PC-9 (cell line): ENCODE measurements at regions not wholly inside any gene's neighbourhood (a gene's known extent, or its start where the extent isn't known, plus 50 kb on each side); places are given as distances from the start of the nearest gene placed in this dataset.

ENCODE experiments used
- BruUV-seq: library from RNA; stranded (reverse); fragments of 400-500 nt; replicated peaks from 2 replicates; lab custom pipeline; 2021; lab: Mats Ljungman, UMichigan
- CTCF ChIA-PET: fragments of 300-600 bp; sonication (Branson Sonifier 250); formaldehyde crosslinking; loops from one replicate; lab custom pipeline; 2022; ENCODE audit warnings: antibody characterized with exemption; lab: Charles Lee
- POLR2A ChIA-PET: fragments of 300-600 bp; sonication (Branson Sonifier 250); formaldehyde crosslinking; loops from one replicate; lab custom pipeline; 2022; ENCODE audit warnings: antibody characterized with exemption; ENCODE audit not compliant: unreplicated experiment; lab: Charles Lee
- DNase-seq, 2 experiments: peaks; one replicate each; pipeline versions ENCODE4 v3.0.0 to v3.0.0-alpha.2; 2015 to 2022; ENCODE audit warnings: mixed read lengths in 1 of 2
- H2AFZ ChIP-seq: fragments of 200-600 bp; sonication (generic); 2 replicates; pipeline ENCODE4 v1.8.1; 2017; ENCODE audit warnings: antibody characterized with exemption
- H3F3A ChIP-seq: fragments of 200-600 bp; sonication (generic); 2 replicates; pipeline ENCODE4 v1.8.1; 2017; ENCODE audit warnings: antibody characterized with exemption, mild to moderate bottlenecking, low read depth; ENCODE audit not compliant: insufficient read depth
- H3K27ac ChIP-seq: fragments of 200-600 bp; sonication (generic); 2 replicates; pipeline ENCODE4 v1.6.1; 2016; ENCODE audit warnings: mixed run types
- H3K27me3 ChIP-seq: fragments of 200-600 bp; sonication (generic); 2 replicates; pipeline ENCODE4 v1.6.1; 2016; ENCODE audit warnings: low read depth, mixed run types; ENCODE audit not compliant: insufficient read depth
- H3K36me3 ChIP-seq: fragments of 200-600 bp; sonication (generic); 2 replicates; pipeline ENCODE4 v1.6.1; 2016; ENCODE audit warnings: low read depth, mixed run types
- H3K4me1 ChIP-seq: fragments of 200-600 bp; sonication (generic); replicated peaks from 2 replicates; pipeline ENCODE4 v1.6.1; 2016; ENCODE audit warnings: mixed run types; ENCODE audit not compliant: insufficient read depth
- H3K4me2 ChIP-seq: fragments of 200-600 bp; sonication (generic); 2 replicates; pipeline ENCODE4 v1.6.1; 2017; ENCODE audit warnings: mixed run types
- H3K4me3 ChIP-seq: fragments of 200-600 bp; sonication (generic); 2 replicates; pipeline ENCODE4 v1.6.1; 2016; ENCODE audit warnings: mixed run types
- H3K79me2 ChIP-seq: fragments of 200-600 bp; sonication (generic); 2 replicates; pipeline ENCODE4 v1.6.1; 2017; ENCODE audit warnings: low read depth, mixed run types
- H3K9me2 ChIP-seq: fragments of 200-600 bp; sonication (generic); 2 replicates; pipeline ENCODE4 v1.8.1; 2017; ENCODE audit warnings: mild to moderate bottlenecking; ENCODE audit not compliant: insufficient read depth
- H3K9me3 ChIP-seq: fragments of 200-600 bp; sonication (generic); 2 replicates; pipeline ENCODE4 v1.8.1; 2016; ENCODE audit warnings: low read depth; ENCODE audit not compliant: insufficient read depth
- H4K20me1 ChIP-seq: fragments of 200-600 bp; sonication (generic); 2 replicates; pipeline ENCODE4 v1.8.1; 2017; ENCODE audit not compliant: insufficient read depth
- EZH2 ChIP-seq: fragments of 200-600 bp; sonication (generic); IDR thresholded peaks from 2 replicates; pipeline ENCODE4 v1.8.0; 2017; ENCODE audit warnings: antibody characterized with exemption, low read depth
- intact Hi-C: fragments of 100-400 bp; cut with micrococcal nuclease; formaldehyde crosslinking; loops from one replicate; pipeline ENCODE4 v1.10.0; 2022; ENCODE audit not compliant: unreplicated experiment
- TF ChIP-seq, protein P1 (sequence below): fragments of 200-600 bp; sonication (generic); conservative IDR thresholded peaks from 2 replicates; pipeline ENCODE4 v1.6.1; 2017; ENCODE audit warnings: mixed run types, antibody characterized with exemption, mild to moderate bottlenecking, moderate library complexity

DNA sequence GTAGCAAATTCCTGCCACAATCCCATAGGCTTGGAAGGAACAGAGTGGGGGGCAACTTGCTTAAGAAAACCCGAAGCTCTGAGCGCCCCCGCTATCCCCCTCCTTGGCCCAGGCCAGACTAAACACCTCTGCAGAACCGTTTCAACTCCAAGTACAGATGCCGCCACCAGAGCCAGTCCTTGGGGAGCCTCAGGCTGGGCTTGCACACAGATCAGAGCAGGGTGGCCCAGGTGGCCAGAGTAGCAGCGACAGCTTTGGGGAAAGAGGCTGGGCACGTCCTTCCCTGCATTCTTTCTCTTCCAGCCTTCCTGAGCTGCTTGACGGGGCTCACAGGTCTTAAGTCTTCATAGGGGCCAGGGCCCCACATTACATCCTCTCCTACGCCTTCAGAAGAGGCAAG is 181.6 kb upstream of the ZC3H12A start:
- no peaks in the 10 kb centered on the region for H4K20me1 ChIP-seq
- H3K36me3 ChIP-seq: no peaks in the 10 kb centered on the region
- no peaks in the 10 kb centered on the region for H3F3A ChIP-seq
- H3K4me3 ChIP-seq: no peak overlapping the region
- no peaks in the 10 kb centered on the region for H3K4me1 ChIP-seq
- H3K79me2 ChIP-seq: no peaks in the 10 kb centered on the region
- no peak for DNase-seq
- POLR2A ChIA-PET: no interaction called here
- H3K27me3 ChIP-seq: peaks cover 100% of the 10 kb centered on the region
- intact Hi-C loops: no loop called here
- no peak overlapping the region for H3K27ac ChIP-seq
- H2AFZ ChIP-seq: no peak overlapping the region
- TF ChIP-seq EZH2: no peak
- TF ChIP-seq, protein P1, sequence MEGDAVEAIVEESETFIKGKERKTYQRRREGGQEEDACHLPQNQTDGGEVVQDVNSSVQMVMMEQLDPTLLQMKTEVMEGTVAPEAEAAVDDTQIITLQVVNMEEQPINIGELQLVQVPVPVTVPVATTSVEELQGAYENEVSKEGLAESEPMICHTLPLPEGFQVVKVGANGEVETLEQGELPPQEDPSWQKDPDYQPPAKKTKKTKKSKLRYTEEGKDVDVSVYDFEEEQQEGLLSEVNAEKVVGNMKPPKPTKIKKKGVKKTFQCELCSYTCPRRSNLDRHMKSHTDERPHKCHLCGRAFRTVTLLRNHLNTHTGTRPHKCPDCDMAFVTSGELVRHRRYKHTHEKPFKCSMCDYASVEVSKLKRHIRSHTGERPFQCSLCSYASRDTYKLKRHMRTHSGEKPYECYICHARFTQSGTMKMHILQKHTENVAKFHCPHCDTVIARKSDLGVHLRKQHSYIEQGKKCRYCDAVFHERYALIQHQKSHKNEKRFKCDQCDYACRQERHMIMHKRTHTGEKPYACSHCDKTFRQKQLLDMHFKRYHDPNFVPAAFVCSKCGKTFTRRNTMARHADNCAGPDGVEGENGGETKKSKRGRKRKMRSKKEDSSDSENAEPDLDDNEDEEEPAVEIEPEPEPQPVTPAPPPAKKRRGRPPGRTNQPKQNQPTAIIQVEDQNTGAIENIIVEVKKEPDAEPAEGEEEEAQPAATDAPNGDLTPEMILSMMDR: no peak
- CTCF ChIA-PET: no interaction called here
- H3K4me2 ChIP-seq: no peak overlapping the region
- no peaks in the 10 kb centered on the region for H3K9me2 ChIP-seq
- no TSS peak for BruUV-seq
- no peaks in the 10 kb centered on the region for H3K9me3 ChIP-seq

DNA sequence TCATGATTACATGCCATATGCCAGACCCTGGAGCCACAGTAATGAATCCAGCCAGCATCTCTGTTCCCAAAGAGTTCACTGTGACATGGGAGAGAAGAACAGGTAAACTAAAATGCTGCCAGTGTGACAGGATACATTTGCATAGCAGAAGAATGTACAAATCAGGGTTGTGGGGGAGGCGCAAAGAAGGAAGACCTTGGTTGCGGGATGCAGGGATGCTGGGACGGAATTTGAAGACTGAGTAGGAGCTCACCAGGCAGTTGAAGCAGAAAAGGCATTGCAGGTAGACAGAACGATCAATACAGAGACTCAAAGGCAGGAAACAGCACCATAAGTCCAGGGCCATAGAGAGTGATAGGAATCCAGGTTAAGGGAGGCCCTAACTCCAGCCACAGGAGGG is 180.3 kb upstream of the ZC3H12A start:
- intact Hi-C loops: no loop called here
- DNase-seq: no peak
- CTCF ChIA-PET: no interaction called here
- no peak overlapping the region for H3K27ac ChIP-seq
- no peaks in the 10 kb centered on the region for H3K79me2 ChIP-seq
- BruUV-seq: no TSS peak
- no peak overlapping the region for H2AFZ ChIP-seq
- H3F3A ChIP-seq: no peaks in the 10 kb centered on the region
- H3K4me1 ChIP-seq: no peaks in the 10 kb centered on the region
- peaks cover 100% of the 10 kb centered on the region for H3K27me3 ChIP-seq
- TF ChIP-seq EZH2: no peak
- TF ChIP-seq, protein P1: no peak
- no peaks in the 10 kb centered on the region for H4K20me1 ChIP-seq
- H3K4me2 ChIP-seq: no peak overlapping the region
- H3K4me3 ChIP-seq: no peak overlapping the region
- no peaks in the 10 kb centered on the region for H3K36me3 ChIP-seq
- H3K9me2 ChIP-seq: no peaks in the 10 kb centered on the region
- POLR2A ChIA-PET: no interaction called here
- no peaks in the 10 kb centered on the region for H3K9me3 ChIP-seq

DNA sequence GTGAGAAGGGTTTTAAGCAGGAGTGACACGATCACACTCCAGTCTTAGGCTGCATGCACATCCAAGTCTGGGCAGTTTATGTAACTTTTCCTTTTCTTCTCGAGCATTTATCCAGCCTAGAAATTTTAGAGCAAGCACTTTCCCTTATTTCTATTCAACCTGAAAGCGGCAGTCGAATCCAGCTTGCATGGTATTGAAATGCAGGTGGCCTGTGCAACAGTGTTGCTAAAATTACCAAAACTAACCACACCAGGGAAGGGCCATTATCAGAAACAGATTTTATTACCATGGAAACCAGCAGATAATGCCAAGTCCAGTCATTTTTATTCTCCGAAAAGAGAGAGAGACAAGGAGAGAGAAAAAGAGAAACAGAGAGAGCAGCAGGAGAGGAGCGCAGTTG is 179.9 kb upstream of the ZC3H12A start:
- Histone ChIP-seq H3K9me2 (no peaks in the 10 kb centered on the region), H2AFZ (no peak overlapping the region), H3K36me3 (no peaks in the 10 kb centered on the region), H3K4me3 (no peak overlapping the region), H3F3A (no peaks in the 10 kb centered on the region), H3K9me3 (no peaks in the 10 kb centered on the region), H3K4me2 (no peak overlapping the region), H3K4me1 (no peaks in the 10 kb centered on the region), H3K27ac (no peak overlapping the region), H4K20me1 (no peaks in the 10 kb centered on the region), H3K79me2 (no peaks in the 10 kb centered on the region), H3K27me3 (peaks cover 100% of the 10 kb centered on the region)
- POLR2A ChIA-PET: no interaction called here
- no peak for TF ChIP-seq EZH2
- TF ChIP-seq, protein P1: no peak
- CTCF ChIA-PET: no interaction called here
- DNase-seq: no peak
- no TSS peak for BruUV-seq
- intact Hi-C loops: no loop called here
